ENCODE measurements at regions not wholly inside any gene's neighbourhood (a gene's known extent, or its start where the extent isn't known, plus 50 kb on each side); places are given as distances from the start of the nearest gene placed in this dataset.

GRCh38 chr10:107913317-107914294, 749.1 kb upstream of the SORCS1 start:
- TF ChIP-seq MAX (IDR thresholded peaks at IDR 0.05): no peak
- no peak for TF ChIP-seq RAD21 (IDR thresholded peaks at IDR 0.05; ENCODE audit: low read depth)
- no peak for TF ChIP-seq CREB1 (IDR thresholded peaks at IDR 0.05; ENCODE audit: low read depth)
- no peak for TF ChIP-seq TCF12 (IDR thresholded peaks at IDR 0.05; ENCODE audit: low read depth)
- TF ChIP-seq YY1 (IDR thresholded peaks at IDR 0.05; ENCODE audit: low read depth): no peak
- TF ChIP-seq EGR1 (IDR thresholded peaks at IDR 0.05): no peak
- TF ChIP-seq TAF1 (IDR thresholded peaks at IDR 0.05; ENCODE audit: low read depth): no peak
- TF ChIP-seq REST (IDR thresholded peaks at IDR 0.05; ENCODE audit: low read depth): no peak
- no peak for TF ChIP-seq EP300 (IDR thresholded peaks at IDR 0.05; ENCODE audit: borderline replicate concordance)
- TF ChIP-seq, protein P1, sequence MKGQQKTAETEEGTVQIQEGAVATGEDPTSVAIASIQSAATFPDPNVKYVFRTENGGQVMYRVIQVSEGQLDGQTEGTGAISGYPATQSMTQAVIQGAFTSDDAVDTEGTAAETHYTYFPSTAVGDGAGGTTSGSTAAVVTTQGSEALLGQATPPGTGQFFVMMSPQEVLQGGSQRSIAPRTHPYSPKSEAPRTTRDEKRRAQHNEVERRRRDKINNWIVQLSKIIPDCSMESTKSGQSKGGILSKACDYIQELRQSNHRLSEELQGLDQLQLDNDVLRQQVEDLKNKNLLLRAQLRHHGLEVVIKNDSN (IDR thresholded peaks at IDR 0.05): no peak
- TF ChIP-seq NFIC (IDR thresholded peaks at IDR 0.05): no peak
- TF ChIP-seq TEAD4 (IDR thresholded peaks at IDR 0.05): no peak
- no peak for TF ChIP-seq CEBPB (IDR thresholded peaks at IDR 0.05)

Measured in Ishikawa (cell line).